IPS-NIHi11 (cell line): ENCODE measurements at regions not wholly inside any gene's neighbourhood (a gene's known extent, or its start where the extent isn't known, plus 50 kb on each side); places are given as distances from the start of the nearest gene placed in this dataset.
"Not testable (repeated sequence)": the region's sequence is repeated elsewhere in the genome, so short reads cannot be mapped to it uniquely, and the experiment has no call there.

Experiments
- DNase-seq: peaks from one replicate; pipeline ENCODE4 v3.0.0; 2012; ENCODE audit warnings: mixed read lengths, low spot score

- DNase-seq, result no peak
Observed at GRCh38 chr7:77484785-77485184, 52.3 kb upstream of the PTPN12 start.

- DNase-seq, result peak; percentile 33
Observed at GRCh38 chr7:77482015-77482414, 55.1 kb upstream of the PTPN12 start.

GRCh38 chr7:77481615-77482014 lies 55.5 kb upstream of the PTPN12 start:
- DNase-seq, result no peak

- DNase-seq, result not testable (repeated sequence)
Observed at GRCh38 chr7:77480102-77480627, 56.9 kb upstream of the PTPN12 start.

DNA sequence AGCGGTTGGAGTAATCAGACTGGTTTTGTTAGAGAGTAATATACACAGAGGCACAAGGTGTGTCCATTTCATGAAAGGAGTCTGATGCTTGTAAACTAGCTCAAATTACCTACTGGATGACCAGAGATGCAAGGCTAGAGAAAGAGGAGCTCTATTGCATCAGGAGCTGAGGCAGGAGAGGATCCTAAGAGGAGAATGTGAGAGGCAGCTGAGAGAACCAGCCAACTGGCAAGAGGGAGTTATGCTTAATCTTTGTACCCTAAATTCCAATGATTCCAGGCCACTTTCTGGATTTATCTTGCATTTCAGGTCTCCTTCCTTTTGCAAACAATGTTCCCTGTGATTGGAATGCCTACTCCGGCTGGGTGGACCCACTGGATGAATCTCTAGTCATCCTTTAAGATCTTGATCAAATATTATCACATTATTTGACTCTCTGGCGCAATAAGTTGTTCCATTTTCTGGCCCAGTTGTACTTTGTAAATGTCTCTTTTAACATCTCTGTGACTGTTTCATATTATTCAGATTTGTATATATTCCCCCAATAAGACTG lies 57.5 kb upstream of the PTPN12 start:
- DNase-seq, result peak; percentile 23

GRCh38 chr7:77476871-77477270 lies 60.2 kb upstream of the PTPN12 start:
- DNase-seq, result no peak

- DNase-seq, result no peak
Observed at GRCh38 chr7:77475181-77475580, 59.0 kb upstream of the GSAP start.

GRCh38 chr7:77474756-77475155 lies 58.6 kb upstream of the GSAP start:
- DNase-seq, result no peak

DNA sequence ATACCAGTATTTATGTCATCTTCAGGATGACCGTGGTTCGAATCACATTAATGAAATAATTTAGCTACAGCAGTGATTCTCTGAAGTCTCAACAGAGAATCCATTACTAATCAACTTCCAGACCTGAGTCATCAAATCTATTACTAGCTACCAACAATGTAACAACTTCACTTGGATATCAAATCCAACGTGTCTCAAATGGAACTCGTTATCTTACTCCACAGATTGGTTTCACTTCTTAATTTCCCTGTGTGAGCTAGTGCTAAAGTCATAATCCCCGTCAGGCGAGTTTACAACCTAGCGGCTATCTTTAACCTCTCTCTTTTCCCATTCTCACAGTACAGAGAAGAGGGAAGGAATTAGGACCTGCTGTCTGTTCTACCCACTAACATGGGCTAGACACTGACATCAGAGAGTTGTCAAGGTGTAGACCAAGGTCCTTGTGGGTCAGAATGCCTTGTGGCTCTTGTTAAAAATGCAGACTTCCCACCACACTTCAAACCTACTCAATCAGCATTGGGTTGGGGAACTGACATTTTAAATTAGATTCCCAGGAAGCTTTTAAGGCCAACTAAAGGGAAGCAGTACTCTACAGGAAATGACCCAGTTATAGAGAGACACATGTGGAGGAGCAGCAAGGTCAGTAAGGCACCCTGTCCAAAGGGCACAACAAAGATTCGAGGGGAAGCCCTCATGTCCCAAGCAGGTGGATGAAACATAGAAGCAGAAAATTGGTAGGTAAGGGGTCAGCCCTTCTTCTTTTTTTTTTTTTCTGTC lies 57.3 kb upstream of the GSAP start:
- no peak for DNase-seq

DNA sequence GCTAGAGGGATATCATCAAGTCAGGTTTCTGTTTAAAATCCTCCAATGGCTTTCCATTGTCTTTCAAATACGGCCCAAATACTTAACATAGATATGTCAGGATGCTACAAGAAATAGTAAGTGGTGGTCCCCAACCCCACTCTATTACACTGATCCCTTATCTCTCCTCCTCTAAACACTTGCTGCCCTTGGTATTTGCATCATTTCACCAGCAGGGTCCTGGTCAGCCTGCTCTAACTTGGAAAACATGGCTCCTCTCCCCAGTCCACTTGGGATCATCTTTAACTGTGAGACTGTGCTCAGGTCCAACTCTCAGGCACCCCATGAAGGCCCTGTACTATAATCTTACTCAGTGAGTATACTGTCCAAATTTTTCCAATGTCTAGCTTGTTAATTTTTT lies 53.8 kb upstream of the GSAP start:
- no peak for DNase-seq

- DNase-seq, result no peak
Observed at GRCh38 chr7:77467408-77467807, 51.3 kb upstream of the GSAP start.

- no peak for DNase-seq
Observed at GRCh38 chr7:77466450-77466849, 50.3 kb upstream of the GSAP start.
